Left lung (tissue), 4 donors: ENCODE measurements at regions not wholly inside any gene's neighbourhood (a gene's known extent, or its start where the extent isn't known, plus 50 kb on each side); places are given as distances from the start of the nearest gene placed in this dataset.
A peak's percentile ranks its signal among the peaks of the same experiment; 100 is the strongest.
"Not testable (repeated sequence)": the region's sequence is repeated elsewhere in the genome, so short reads cannot be mapped to it uniquely, and the experiment has no call there.

Source experiments
- ATAC-seq: fragments of 200-7000 bp; cut with Tn5 transposase; one replicate; pipeline ENCODE4 v1.9.1; 2020; ENCODE audit warnings: moderate library complexity
- DNase-seq, 4 donors: peaks; one replicate each; pipeline ENCODE4 v3.0.0-alpha.2; 2013 to 2020
- H3K27ac ChIP-seq, 2 donors: fragments of 200-600 bp; sonication (generic) in 1 of 2; one replicate each; pipeline versions ENCODE4 v1.5.0 to v1.8.0; 2020 to 2021
- H3K27me3 ChIP-seq, 2 donors: fragments of 200-600 bp; sonication (generic) in 1 of 2; one replicate each; pipeline versions ENCODE4 v1.5.0 to v1.8.0; 2020 to 2021
- H3K36me3 ChIP-seq, 2 donors: fragments of 200-600 bp; sonication (generic) in 1 of 2; one replicate each; pipeline versions ENCODE4 v1.5.0 to v1.8.0; 2020 to 2021
- H3K4me1 ChIP-seq, 2 donors: fragments of 200-600 bp; one replicate each; pipeline ENCODE4 v1.8.0; 2021
- H3K4me3 ChIP-seq, 2 donors: fragments of 200-600 bp; sonication (generic) in 1 of 2; one replicate each; pipeline versions ENCODE4 v1.5.0 to v1.8.0; 2020 to 2021; ENCODE audit warnings: mild to moderate bottlenecking in 1 of 2
- H3K9me3 ChIP-seq, 2 donors: fragments of 200-600 bp; sonication (generic) in 1 of 2; one replicate each; pipeline versions ENCODE4 v1.5.0 to v1.8.0; 2020 to 2021
- CTCF ChIP-seq, 2 donors: fragments of 200-600 bp; sonication (generic) in 1 of 2; IDR thresholded peaks; one replicate each; pipeline versions ENCODE4 v1.5.0 to v1.8.0; 2021; ENCODE audit warnings: antibody characterized with exemption in 2 of 2
- intact Hi-C, 2 donors: fragments of 100-400 bp; cut with DNase I; formaldehyde crosslinking; loops; one replicate each; pipeline versions ENCODE4 v1.11.2 to v1.14.2; 2022
- donor health status: DM: no; HTN: yes; CAD: no.
- donor health status: DM: no; HTN: no; CAD: no.

GRCh38 chr21:32823296-32823695, 51.7 kb upstream of the PAXBP1 start:
- H3K4me1 ChIP-seq, H3K4me3 ChIP-seq, ATAC-seq, intact Hi-C loops, DNase-seq, H3K9me3 ChIP-seq, H3K27me3 ChIP-seq, H3K27ac ChIP-seq, H3K36me3 ChIP-seq: not testable (repeated sequence)

- H3K4me3 ChIP-seq: no peak overlapping the region
- no peaks in the 10 kb centered on the region for H3K4me1 ChIP-seq
- H3K9me3 ChIP-seq: no peaks in the 10 kb centered on the region
- intact Hi-C loops: no loop called here
- DNase-seq (no peak), ATAC-seq (no peak)
- H3K27ac ChIP-seq: no peak overlapping the region
- H3K27me3 ChIP-seq: no peaks in the 10 kb centered on the region
- no peaks in the 10 kb centered on the region for H3K36me3 ChIP-seq
- TF ChIP-seq CTCF (IDR thresholded peaks at IDR 0.05): no peak
These were observed 53.4 kb upstream of the PAXBP1 start for GRCh38 chr21:32824950-32825349.

- TF ChIP-seq CTCF (IDR thresholded peaks at IDR 0.05): peak; percentile 49 to 54
- Histone ChIP-seq H3K9me3 (no peaks in the 10 kb centered on the region), H3K27ac (no peak overlapping the region), H3K4me1 (no peaks in the 10 kb centered on the region), H3K36me3 (no peaks in the 10 kb centered on the region), H3K27me3 (no peaks in the 10 kb centered on the region), H3K4me3 (no peak overlapping the region)
- ATAC-seq (peak; percentile 97), DNase-seq (peak in 2 of 4 donors; percentile 37 to 72)
- intact Hi-C loops: no loop called here
These were observed 55.0 kb upstream of the PAXBP1 start for GRCh38 chr21:32826329-32827167.

GRCh38 chr21:32828908-32829307, 57.4 kb upstream of the PAXBP1 start:
- H3K27ac ChIP-seq: no peak overlapping the region
- H3K9me3 ChIP-seq: no peaks in the 10 kb centered on the region
- TF ChIP-seq CTCF (IDR thresholded peaks at IDR 0.05): no peak
- ATAC-seq: no peak
- no peak overlapping the region for H3K4me3 ChIP-seq
- H3K36me3 ChIP-seq: no peaks in the 10 kb centered on the region
- no peaks in the 10 kb centered on the region for H3K27me3 ChIP-seq
- DNase-seq: no peak
- intact Hi-C loops: no loop called here
- H3K4me1 ChIP-seq: no peaks in the 10 kb centered on the region

GRCh38 chr21:32829504-32829903, 57.9 kb upstream of the PAXBP1 start:
- Histone ChIP-seq H3K27ac (no peak overlapping the region), H3K4me1 (no peaks in the 10 kb centered on the region), H3K36me3 (no peaks in the 10 kb centered on the region), H3K9me3 (no peaks in the 10 kb centered on the region), H3K4me3 (no peak overlapping the region), H3K27me3 (no peaks in the 10 kb centered on the region)
- intact Hi-C loops: no loop called here
- no peak for TF ChIP-seq CTCF (IDR thresholded peaks at IDR 0.05)
- no peak for DNase-seq
- ATAC-seq: no peak

GRCh38 chr21:32831779-32832178, 60.2 kb upstream of the PAXBP1 start:
- not testable (repeated sequence) for H3K4me1 ChIP-seq, DNase-seq, H3K4me3 ChIP-seq, H3K27ac ChIP-seq, H3K27me3 ChIP-seq, H3K9me3 ChIP-seq, H3K36me3 ChIP-seq, ATAC-seq
- intact Hi-C loops: loop anchor here in 1 of 2 donors (10.0 kb wide), 1 partner anchor 363 kb away; no protein-coding TSS in a partner anchor
